ENCODE measurements at regions not wholly inside any gene's neighbourhood (a gene's known extent, or its start where the extent isn't known, plus 50 kb on each side); places are given as distances from the start of the nearest gene placed in this dataset.
A peak's percentile ranks its signal among the peaks of the same experiment; 100 is the strongest.
"Not testable (repeated sequence)": the region's sequence is repeated elsewhere in the genome, so short reads cannot be mapped to it uniquely, and the experiment has no call there.

DNA sequence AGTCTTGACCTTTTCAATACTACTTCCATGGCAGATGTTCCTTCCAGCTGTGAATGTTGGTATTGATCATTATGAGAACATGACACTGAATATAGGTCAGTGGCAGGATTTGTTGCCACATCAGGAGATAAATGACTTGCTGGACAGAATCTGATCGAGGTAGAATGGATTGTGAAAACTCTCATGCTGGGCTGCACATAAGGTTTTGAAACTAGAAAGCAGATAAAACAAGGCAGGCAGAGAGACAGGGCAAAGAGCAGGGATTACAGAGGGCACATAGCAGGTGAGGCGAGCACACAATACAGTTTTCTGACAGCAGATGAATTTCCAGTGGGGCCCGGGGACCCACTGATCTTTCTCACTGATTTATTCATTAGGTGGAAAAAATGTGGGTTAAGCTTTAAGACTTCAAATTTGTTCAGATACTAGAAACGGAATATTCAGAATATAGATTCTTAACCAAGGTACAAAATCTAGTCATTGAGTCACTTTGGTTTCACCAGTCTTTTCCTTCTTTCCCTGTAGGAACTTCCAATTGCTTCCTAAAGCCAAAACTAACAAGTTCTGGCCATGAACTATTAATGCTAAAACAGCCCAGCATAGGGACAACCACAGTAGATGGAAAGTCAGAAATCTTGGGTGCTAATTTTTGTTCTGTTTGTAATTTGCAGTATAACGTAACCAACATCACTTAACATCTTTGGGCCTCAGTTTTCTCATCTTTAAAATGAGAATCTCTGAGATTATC lies 296.0 kb upstream of the PTBP2 start:
- intact Hi-C loops (cut with DNase I): no loop called here
- no peak for DNase-seq (ENCODE audit: missing footprints)
- no peak for ATAC-seq

DNA sequence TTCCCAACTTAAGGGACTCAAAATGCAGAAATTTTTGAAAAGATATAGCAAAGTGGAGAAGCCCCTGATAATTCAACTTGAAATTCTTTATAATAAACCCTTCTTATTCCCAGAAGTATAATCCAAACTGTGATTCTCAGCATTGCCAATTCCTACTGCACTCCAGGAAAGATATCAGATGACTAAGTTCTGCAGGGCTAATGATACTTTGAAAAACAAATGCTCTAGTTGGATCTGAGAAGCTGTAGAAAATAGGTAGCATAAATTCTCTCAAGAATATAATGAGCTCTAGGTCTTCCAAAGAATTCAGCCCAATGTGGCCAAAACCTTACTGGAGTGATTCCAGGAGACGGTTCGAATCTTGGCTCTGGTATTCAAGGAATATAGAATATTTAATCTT lies 294.0 kb upstream of the PTBP2 start:
- intact Hi-C loops (cut with DNase I): no loop called here
- ATAC-seq: no peak

DNA sequence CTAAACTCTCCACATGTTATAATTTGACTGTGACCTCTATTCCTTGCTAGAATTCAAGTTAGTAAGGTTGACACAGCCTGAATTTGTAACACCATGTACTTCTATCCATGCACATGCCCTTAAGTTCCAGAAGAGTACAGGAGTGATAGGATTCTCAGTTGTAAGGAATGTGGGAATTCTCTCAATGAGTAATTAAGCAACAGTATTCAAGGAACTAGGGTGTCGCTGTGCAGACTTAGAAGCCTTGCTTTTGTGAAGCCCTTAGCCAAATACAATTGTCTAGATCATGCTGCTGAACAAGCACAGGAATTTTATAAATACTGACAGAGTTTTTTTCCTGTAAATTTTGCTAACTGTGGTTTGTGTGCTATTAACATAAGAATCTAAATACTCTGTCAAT lies 276.3 kb upstream of the PTBP2 start:
- no peak for ATAC-seq

More for the DNA sequence above, 294.0 kb upstream of the PTBP2 start:
- no peak for DNase-seq (ENCODE audit: missing footprints)

DNA sequence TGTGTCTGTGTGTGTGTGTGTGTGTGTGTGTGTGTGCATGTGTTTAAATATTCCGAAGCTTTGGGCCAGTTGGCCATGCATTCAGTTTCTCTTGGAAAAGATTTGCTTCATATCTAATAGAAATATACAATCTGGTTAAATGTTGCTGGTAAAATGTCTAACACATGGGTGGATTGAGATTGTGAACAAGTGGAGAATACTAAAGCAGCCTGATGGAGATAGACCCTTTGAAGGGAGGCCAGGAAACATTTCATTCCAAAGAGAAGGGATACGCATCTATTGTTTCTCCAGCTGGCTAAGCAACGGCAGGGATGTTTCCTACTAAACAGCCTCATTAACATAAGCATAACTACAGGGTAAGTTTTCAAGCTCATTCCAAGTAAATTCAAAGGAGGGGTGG lies 257.5 kb upstream of the PTBP2 start:
- DNase-seq (ENCODE audit: missing footprints) (no peak), ATAC-seq (no peak)
- intact Hi-C loops (cut with DNase I): no loop called here

More for the DNA sequence above, 276.3 kb upstream of the PTBP2 start:
- no peak for DNase-seq (ENCODE audit: missing footprints)
- intact Hi-C loops (cut with DNase I): no loop called here

- ATAC-seq (no peak), DNase-seq (ENCODE audit: missing footprints) (no peak)
- intact Hi-C loops (cut with DNase I): no loop called here
Measured at GRCh38 chr1:96464522-96464921, 257.1 kb upstream of the PTBP2 start.

- no peak for DNase-seq (ENCODE audit: missing footprints)
- intact Hi-C loops (cut with DNase I): no loop called here
Measured at GRCh38 chr1:96464991-96465390, 256.6 kb upstream of the PTBP2 start.

GRCh38 chr1:96465441-96465840 lies 256.1 kb upstream of the PTBP2 start:
- DNase-seq (ENCODE audit: missing footprints): no peak
- intact Hi-C loops (cut with DNase I): no loop called here
- ATAC-seq: peak; percentile 94

More at GRCh38 chr1:96464991-96465390, 256.6 kb upstream of the PTBP2 start:
- no peak for ATAC-seq

DNA sequence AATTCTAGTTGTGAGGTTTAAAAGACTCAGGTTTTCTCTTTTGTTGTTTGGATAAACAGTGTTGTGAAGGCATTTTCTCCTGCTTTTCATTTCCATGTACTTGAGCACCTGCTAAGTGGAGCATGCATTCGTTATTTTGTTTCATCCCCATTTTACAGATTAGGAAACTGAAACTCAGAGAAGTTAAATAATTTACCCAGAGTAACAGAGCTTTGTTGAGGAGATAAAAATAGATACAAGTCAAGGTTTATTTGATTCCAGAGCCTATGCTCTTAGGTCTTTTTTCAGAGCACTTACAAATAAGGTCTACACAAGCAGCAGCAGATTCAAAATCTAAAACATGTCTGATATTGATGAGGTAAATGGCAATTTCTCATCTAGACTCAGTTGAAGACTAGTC lies 254.7 kb upstream of the PTBP2 start:
- no peak for ATAC-seq
- no peak for DNase-seq (ENCODE audit: missing footprints)
- intact Hi-C loops (cut with DNase I): no loop called here

DNA sequence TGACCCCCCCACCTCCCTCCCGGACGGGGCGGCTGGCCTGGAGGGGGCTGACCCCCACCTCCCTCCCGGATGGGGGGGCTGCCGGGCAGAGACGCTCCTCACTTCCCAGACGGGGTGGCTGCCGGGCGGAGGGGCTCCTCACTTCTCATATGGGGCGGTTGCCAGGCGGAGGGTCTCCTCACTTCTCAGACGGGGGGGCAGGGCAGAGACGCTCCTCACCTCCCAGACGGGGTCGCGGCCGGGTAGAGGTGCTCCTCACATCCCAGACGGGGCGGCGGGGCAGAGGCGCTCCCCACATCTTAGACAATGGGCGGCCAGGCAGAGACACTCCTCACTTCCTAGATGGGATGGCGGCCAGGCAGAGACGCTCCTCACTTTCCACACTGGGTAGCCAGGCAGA lies 251.9 kb upstream of the PTBP2 start:
- ATAC-seq; intact Hi-C loops (cut with DNase I); DNase-seq (ENCODE audit: missing footprints): not testable (repeated sequence)

GRCh38 chr1:96472471-96472870 lies 249.1 kb upstream of the PTBP2 start:
- DNase-seq (ENCODE audit: missing footprints) (no peak), ATAC-seq (no peak)
- intact Hi-C loops (cut with DNase I): no loop called here

DNA sequence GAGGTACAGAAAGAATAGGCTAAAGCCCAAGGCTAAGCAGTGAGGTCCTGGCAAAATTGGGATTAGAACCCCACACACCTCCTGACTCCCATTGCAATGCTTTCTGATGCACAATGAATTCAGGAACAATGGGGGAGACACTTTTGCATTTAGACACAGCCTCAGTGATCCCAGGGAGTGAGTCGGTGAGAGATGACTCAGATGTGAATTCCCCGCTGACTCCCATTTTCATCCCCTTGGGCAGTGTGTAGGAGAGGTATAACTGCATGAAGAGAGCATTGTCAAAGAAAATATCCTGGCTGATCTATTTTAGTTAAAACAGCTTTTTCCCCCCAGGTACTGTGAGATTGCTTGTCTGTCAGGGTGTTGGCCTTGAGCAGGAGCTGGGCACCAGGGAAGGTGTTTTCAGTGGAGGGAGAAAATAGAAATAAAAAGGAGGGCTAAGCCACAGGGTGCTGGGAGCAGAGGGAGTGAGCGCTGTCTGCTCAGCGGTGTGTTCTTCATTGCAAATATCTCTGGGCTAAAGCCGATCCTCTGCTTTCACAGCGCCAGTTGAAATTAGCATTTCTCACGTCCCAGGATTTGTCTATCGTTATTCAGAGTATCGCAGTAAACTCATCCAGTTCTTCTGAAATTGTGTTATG lies 247.7 kb upstream of the PTBP2 start:
- ATAC-seq: no peak
- no peak for DNase-seq (ENCODE audit: missing footprints)
- intact Hi-C loops (cut with DNase I): no loop called here

GRCh38 chr1:96474985-96475743 lies 246.4 kb upstream of the PTBP2 start:
- intact Hi-C loops (cut with DNase I): no loop called here
- no peak for ATAC-seq

GRCh38 chr1:96475903-96476302 lies 245.7 kb upstream of the PTBP2 start:
- intact Hi-C loops (cut with DNase I): no loop called here
- DNase-seq (ENCODE audit: missing footprints): no peak
- ATAC-seq: no peak

More at GRCh38 chr1:96474985-96475743, 246.4 kb upstream of the PTBP2 start:
- DNase-seq (ENCODE audit: missing footprints): no peak

DNA sequence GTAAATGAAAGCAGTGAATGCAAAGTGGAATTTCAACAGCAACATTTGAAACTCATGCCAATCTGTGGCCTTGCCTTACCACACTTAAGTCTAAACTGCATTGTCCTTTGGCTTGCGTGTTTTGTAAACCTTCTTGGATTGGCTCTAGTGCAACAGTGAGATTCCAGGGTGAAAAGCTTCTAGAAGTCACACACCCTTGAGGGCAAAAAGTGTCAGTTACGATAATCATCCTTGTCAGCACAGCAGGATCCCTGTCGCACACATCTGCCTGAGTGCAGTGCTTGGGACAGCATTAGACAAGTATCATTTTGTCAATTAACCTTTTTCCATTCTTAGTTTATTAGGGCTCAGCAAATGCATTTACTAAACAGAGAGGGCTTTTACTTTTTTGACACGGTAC lies 243.4 kb upstream of the PTBP2 start:
- ATAC-seq: no peak
- intact Hi-C loops (cut with DNase I): no loop called here
- DNase-seq (ENCODE audit: missing footprints): no peak

- intact Hi-C loops (cut with DNase I): no loop called here
- no peak for ATAC-seq
- no peak for DNase-seq (ENCODE audit: missing footprints)
Measured at GRCh38 chr1:96481409-96481808, 240.2 kb upstream of the PTBP2 start.

- no peak for ATAC-seq
- intact Hi-C loops (cut with DNase I): no loop called here
- DNase-seq (ENCODE audit: missing footprints): no peak
Measured at GRCh38 chr1:96482616-96483015, 239.0 kb upstream of the PTBP2 start.

DNA sequence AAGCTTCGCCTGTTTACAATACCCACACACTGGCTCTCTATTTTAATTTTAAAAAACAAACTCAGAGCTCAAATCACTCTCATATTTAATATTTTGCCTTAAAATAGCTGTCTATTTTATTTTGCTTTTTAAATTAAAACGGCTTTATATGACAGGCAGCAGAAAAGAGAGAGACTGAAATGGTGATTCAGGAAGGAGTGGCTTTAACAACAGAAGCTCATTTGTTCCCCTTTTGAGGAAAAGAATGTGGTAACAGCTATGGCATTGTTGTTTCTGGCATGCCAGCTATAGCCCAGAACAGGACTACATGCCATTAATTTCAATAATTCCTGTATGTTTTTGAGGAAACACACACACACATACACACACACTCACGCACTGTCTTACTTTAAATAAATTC lies 234.2 kb upstream of the PTBP2 start:
- ATAC-seq: no peak
- no peak for DNase-seq (ENCODE audit: missing footprints)
- intact Hi-C loops (cut with DNase I): no loop called here

DNA sequence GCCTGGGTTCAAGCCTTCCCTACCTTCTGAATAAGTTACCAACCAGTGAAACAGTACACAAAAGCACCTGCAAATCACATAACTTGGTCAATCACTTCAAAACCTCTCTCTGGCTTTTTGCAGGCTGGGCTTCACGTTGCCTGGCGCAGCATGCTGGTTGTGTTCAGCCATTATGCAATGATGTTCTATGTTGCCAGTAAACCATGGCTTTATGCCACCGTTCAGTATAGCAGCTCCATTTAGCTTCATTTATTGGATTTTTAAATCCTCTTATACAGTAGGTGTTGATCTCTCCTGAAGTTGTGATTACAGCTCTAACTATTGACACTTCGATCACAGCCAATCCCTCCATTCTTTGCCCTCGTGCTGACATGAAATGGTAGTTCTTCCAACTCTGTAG lies 233.6 kb upstream of the PTBP2 start:
- DNase-seq (ENCODE audit: missing footprints) (no peak), ATAC-seq (no peak)
- intact Hi-C loops (cut with DNase I): no loop called here

- ATAC-seq: no peak
- DNase-seq (ENCODE audit: missing footprints): no peak
- intact Hi-C loops (cut with DNase I): no loop called here
Measured at GRCh38 chr1:96488777-96489176, 232.8 kb upstream of the PTBP2 start.

- DNase-seq (ENCODE audit: missing footprints): no peak
- intact Hi-C loops (cut with DNase I): no loop called here
- ATAC-seq: no peak
Measured at GRCh38 chr1:96492236-96492635, 229.3 kb upstream of the PTBP2 start.

Data from Right ventricle myocardium inferior (tissue), 1 donor.